ENCODE measurements at regions not wholly inside any gene's neighbourhood (a gene's known extent, or its start where the extent isn't known, plus 50 kb on each side); places are given as distances from the start of the nearest gene placed in this dataset.

- no peak for DNase-seq
These were observed 113.8 kb downstream of the PLEKHG1 start for GRCh38 chr6:150713487-150713886.

GRCh38 chr6:150713931-150714330, 114.2 kb downstream of the PLEKHG1 start:
- no peak for DNase-seq

- no peak for DNase-seq
These were observed 115.4 kb downstream of the PLEKHG1 start for GRCh38 chr6:150715133-150715532.

- peak; percentile 7 to 24 for DNase-seq
These were observed 117.7 kb downstream of the PLEKHG1 start for GRCh38 chr6:150717419-150717818.

- DNase-seq = no peak
These were observed 119.5 kb downstream of the PLEKHG1 start for GRCh38 chr6:150719099-150719766.

- DNase-seq = no peak
These were observed 120.1 kb downstream of the PLEKHG1 start for GRCh38 chr6:150719831-150720230.

GRCh38 chr6:150720774-150721233, 121.1 kb downstream of the PLEKHG1 start:
- DNase-seq = peak; percentile 9 to 27

GRCh38 chr6:150721418-150722266, 122.0 kb downstream of the PLEKHG1 start:
- DNase-seq = no peak

- DNase-seq = no peak
These were observed 123.1 kb downstream of the PLEKHG1 start for GRCh38 chr6:150722614-150723344.

- DNase-seq = no peak
These were observed 123.6 kb downstream of the PLEKHG1 start for GRCh38 chr6:150723345-150723658.

GRCh38 chr6:150723857-150724256, 124.2 kb downstream of the PLEKHG1 start:
- no peak for DNase-seq

GRCh38 chr6:150725795-150726194, 126.1 kb downstream of the PLEKHG1 start:
- DNase-seq = no peak

GRCh38 chr6:150729188-150729748, 129.6 kb downstream of the PLEKHG1 start:
- DNase-seq = no peak

- DNase-seq = no peak
These were observed 131.2 kb downstream of the PLEKHG1 start for GRCh38 chr6:150730801-150731457.

- peak in 1 of 2 experiments; percentile 54 for DNase-seq
These were observed 132.6 kb upstream of the MTHFD1L start for GRCh38 chr6:150732765-150733539.

GRCh38 chr6:150733726-150734125, 131.8 kb upstream of the MTHFD1L start:
- DNase-seq = no peak

GRCh38 chr6:150734235-150734634, 131.3 kb upstream of the MTHFD1L start:
- DNase-seq = no peak

- DNase-seq = no peak
These were observed 130.1 kb upstream of the MTHFD1L start for GRCh38 chr6:150735341-150735851.

GRCh38 chr6:150738092-150738629, 127.3 kb upstream of the MTHFD1L start:
- DNase-seq = no peak

- no peak for DNase-seq
These were observed 125.7 kb upstream of the MTHFD1L start for GRCh38 chr6:150739711-150740349.

- no peak for DNase-seq
These were observed 125.0 kb upstream of the MTHFD1L start for GRCh38 chr6:150740453-150740852.
